SK-N-SH (cell line): ENCODE measurements at regions not wholly inside any gene's neighbourhood (a gene's known extent, or its start where the extent isn't known, plus 50 kb on each side); places are given as distances from the start of the nearest gene placed in this dataset.

ENCODE experiments used
- CTCF ChIP-seq: fragments of 200-600 bp; sonication (generic); IDR thresholded peaks from 2 replicates; pipeline ENCODE4 v1.6.1; 2017; ENCODE audit warnings: antibody characterized with exemption, mild to moderate bottlenecking, moderate library complexity
- EP300 ChIP-seq, 2 experiments: IDR thresholded peaks; 2 replicates each; pipeline versions ENCODE4 v1.4.0 to v1.6.1; 2012; ENCODE audit warnings: borderline replicate concordance in 1 of 2, low read depth in 1 of 2, low read length in 1 of 2
- RAD21 ChIP-seq: IDR thresholded peaks from 2 replicates; pipeline ENCODE4 v1.6.1; 2012; ENCODE audit warnings: mild to moderate bottlenecking, low read length
- TAF1 ChIP-seq: IDR thresholded peaks from 2 replicates; pipeline ENCODE4 v1.6.1; 2012; ENCODE audit warnings: low read depth, mild to moderate bottlenecking, low read length, moderate library complexity, borderline replicate concordance
- TCF12 ChIP-seq: IDR thresholded peaks from 2 replicates; pipeline ENCODE4 v1.4.0; 2012
- TF ChIP-seq, protein P1 (sequence below): fragments of 150-350 bp; IDR thresholded peaks from 2 replicates; pipeline ENCODE4 v1.6.1; 2016; ENCODE audit warnings: mild to moderate bottlenecking, low read depth, low read length
- TF ChIP-seq, protein P2 (sequence below): fragments of 150-350 bp; IDR thresholded peaks from 2 replicates; pipeline ENCODE4 v1.6.1; 2017; ENCODE audit warnings: antibody characterized with exemption, low read length, low read depth, borderline replicate concordance

DNA sequence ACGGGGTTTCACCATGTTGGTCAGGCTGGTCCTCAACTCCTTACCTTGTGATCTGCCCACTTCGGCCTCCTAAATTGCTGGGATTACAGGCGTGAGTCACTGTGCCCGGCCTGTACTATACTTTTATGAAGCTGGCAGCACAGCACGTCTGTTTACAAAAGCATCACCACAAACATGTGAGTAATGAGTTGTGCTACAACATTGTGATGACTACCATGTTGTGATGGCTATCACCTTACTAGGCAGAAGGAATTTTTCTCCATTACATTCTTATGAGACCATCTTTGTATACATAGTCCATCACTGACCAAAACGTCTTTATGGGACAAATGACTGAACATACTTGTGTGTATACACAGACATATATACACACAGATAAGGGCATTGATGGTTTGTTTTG, 1019.0 kb downstream of the CDH18 start:
- no peak for TF ChIP-seq CTCF
- no peak for TF ChIP-seq TCF12
- no peak for TF ChIP-seq TAF1
- TF ChIP-seq, protein P1, sequence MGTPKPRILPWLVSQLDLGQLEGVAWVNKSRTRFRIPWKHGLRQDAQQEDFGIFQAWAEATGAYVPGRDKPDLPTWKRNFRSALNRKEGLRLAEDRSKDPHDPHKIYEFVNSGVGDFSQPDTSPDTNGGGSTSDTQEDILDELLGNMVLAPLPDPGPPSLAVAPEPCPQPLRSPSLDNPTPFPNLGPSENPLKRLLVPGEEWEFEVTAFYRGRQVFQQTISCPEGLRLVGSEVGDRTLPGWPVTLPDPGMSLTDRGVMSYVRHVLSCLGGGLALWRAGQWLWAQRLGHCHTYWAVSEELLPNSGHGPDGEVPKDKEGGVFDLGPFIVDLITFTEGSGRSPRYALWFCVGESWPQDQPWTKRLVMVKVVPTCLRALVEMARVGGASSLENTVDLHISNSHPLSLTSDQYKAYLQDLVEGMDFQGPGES, result no peak
- no peak for TF ChIP-seq EP300 (IDR thresholded peaks at IDR 0.05; ENCODE audit: borderline replicate concordance in 1 of 2, low read depth in 1 of 2, low read length in 1 of 2)
- no peak for TF ChIP-seq RAD21
- TF ChIP-seq, protein P2, sequence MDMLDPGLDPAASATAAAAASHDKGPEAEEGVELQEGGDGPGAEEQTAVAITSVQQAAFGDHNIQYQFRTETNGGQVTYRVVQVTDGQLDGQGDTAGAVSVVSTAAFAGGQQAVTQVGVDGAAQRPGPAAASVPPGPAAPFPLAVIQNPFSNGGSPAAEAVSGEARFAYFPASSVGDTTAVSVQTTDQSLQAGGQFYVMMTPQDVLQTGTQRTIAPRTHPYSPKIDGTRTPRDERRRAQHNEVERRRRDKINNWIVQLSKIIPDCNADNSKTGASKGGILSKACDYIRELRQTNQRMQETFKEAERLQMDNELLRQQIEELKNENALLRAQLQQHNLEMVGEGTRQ, result no peak
